ENCODE measurements at regions not wholly inside any gene's neighbourhood (a gene's known extent, or its start where the extent isn't known, plus 50 kb on each side); places are given as distances from the start of the nearest gene placed in this dataset.
A peak's percentile ranks its signal among the peaks of the same experiment; 100 is the strongest.

- Histone ChIP-seq H2AFZ (ENCODE audit: low read length) (no peak overlapping the region), H4K20me1 (ENCODE audit: control insufficient read depth, insufficient read depth, insufficient read length) (peaks cover 4% of the 10 kb centered on the region), H3K27me3 (ENCODE audit: insufficient read depth, low read length) (no peaks in the 10 kb centered on the region), H2BK20ac (ENCODE audit: low read depth, low read length, poor library complexity, severe bottlenecking) (no peak overlapping the region), H3K79me2 (ENCODE audit: insufficient read depth, low read length) (no peaks in the 10 kb centered on the region), H2BK120ac (ENCODE audit: low read depth, low read length, poor library complexity, severe bottlenecking) (no peak overlapping the region), H3K9ac (ENCODE audit: extremely low read depth, insufficient read length, low read length) (no peak overlapping the region), H3K79me1 (ENCODE audit: insufficient read depth, low read depth, low read length, poor library complexity, severe bottlenecking) (no peaks in the 10 kb centered on the region), H4K5ac (ENCODE audit: insufficient read length, low read depth, low read length) (no peak overlapping the region), H2BK12ac (ENCODE audit: insufficient read length, low read depth, low read length) (no peak overlapping the region), H2BK5ac (ENCODE audit: insufficient read length, low read length) (no peak overlapping the region), H3K18ac (ENCODE audit: insufficient read length, low read depth, low read length) (no peak overlapping the region), H3K14ac (ENCODE audit: insufficient read depth, low read length) (no peak overlapping the region), H2BK15ac (ENCODE audit: low read depth, low read length) (no peak overlapping the region), H3K56ac (ENCODE audit: insufficient read length, low read depth, low read length) (no peak overlapping the region), H4K91ac (ENCODE audit: insufficient read length, low read depth, low read length) (no peak overlapping the region), H3K4me1 (ENCODE audit: insufficient read depth, low read length) (0 out of 2 replicates have a peak, but pooled peaks cover 7% of the 10 kb centered on the region), H2AK5ac (ENCODE audit: insufficient read length, low read length) (no peak overlapping the region), H3K9me3 (ENCODE audit: control insufficient read depth, low read depth, low read length) (no peaks in the 10 kb centered on the region), H3K23me2 (ENCODE audit: insufficient read length, low read depth, low read length, poor library complexity, severe bottlenecking) (no peaks in the 10 kb centered on the region), H3K4me2 (ENCODE audit: insufficient read depth, insufficient read length, low read length) (no peak overlapping the region), H3K4ac (ENCODE audit: low read depth, low read length) (no peak overlapping the region), H4K8ac (replicated peaks; ENCODE audit: insufficient read length, low read depth, low read length) (no peak overlapping the region), H3K27ac (ENCODE audit: insufficient read length, low read depth, low read length) (no peak overlapping the region), H3K23ac (ENCODE audit: insufficient read length, low read depth, low read length) (no peak overlapping the region), H3T11ph (ENCODE audit: low read length) (no peak overlapping the region)
- no CpG with 5 or more reads among the region's 10 CpGs for WGBS (ENCODE audit: extremely low coverage, insufficient read length, low lambda C conversion rate)
- Mint-ChIP-seq H3K4me3 (peak overlapping the region; percentile 27 to 57), H3K9me3 (no peaks in the 10 kb centered on the region), H3K4me1 (peaks cover 28 to 33% of the 10 kb centered on the region in 2 experiments), H3K36me3 (ENCODE audit: insufficient read depth in 1 of 3, low read depth in 3 of 3) (peaks cover 7 to 44% (median 29%) of the 10 kb centered on the region in 3 experiments; a peak in 6 of 7 replicates), H3K27me3 (ENCODE audit: low read depth) (peaks cover 1% of the 10 kb centered on the region), H3K27ac (peak overlapping the region in 2 of 3 experiments; percentile 79 to 88; a peak in 4 of 7 replicates)
- DNase-seq: no peak
- TF ChIP-seq, protein P1, sequence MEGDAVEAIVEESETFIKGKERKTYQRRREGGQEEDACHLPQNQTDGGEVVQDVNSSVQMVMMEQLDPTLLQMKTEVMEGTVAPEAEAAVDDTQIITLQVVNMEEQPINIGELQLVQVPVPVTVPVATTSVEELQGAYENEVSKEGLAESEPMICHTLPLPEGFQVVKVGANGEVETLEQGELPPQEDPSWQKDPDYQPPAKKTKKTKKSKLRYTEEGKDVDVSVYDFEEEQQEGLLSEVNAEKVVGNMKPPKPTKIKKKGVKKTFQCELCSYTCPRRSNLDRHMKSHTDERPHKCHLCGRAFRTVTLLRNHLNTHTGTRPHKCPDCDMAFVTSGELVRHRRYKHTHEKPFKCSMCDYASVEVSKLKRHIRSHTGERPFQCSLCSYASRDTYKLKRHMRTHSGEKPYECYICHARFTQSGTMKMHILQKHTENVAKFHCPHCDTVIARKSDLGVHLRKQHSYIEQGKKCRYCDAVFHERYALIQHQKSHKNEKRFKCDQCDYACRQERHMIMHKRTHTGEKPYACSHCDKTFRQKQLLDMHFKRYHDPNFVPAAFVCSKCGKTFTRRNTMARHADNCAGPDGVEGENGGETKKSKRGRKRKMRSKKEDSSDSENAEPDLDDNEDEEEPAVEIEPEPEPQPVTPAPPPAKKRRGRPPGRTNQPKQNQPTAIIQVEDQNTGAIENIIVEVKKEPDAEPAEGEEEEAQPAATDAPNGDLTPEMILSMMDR (conservative IDR thresholded peaks at IDR 0.05): no peak
These were observed 133.1 kb downstream of the NCOR2 start for GRCh38 chr12:124434354-124434753.

All from H9 (cell line).